SK-N-SH treated with all-trans-retinoic acid at 6 μM for 48 hours (cell line): ENCODE measurements at regions not wholly inside any gene's neighbourhood (a gene's known extent, or its start where the extent isn't known, plus 50 kb on each side); places are given as distances from the start of the nearest gene placed in this dataset.

Source experiments
- ARNTL ChIP-seq: fragments of 450-650 bp; formaldehyde crosslinking; IDR thresholded peaks from 2 replicates; pipeline ENCODE4 v1.5.0; 2020; ENCODE audit warnings: low read depth, mild to moderate bottlenecking, moderate library complexity, borderline replicate concordance
- GLIS3 ChIP-seq: fragments of 250-450 bp; sonication (Bioruptor Pico); IDR thresholded peaks from 2 replicates; pipeline ENCODE4 v1.5.0; 2020; ENCODE audit warnings: mild to moderate bottlenecking, moderate library complexity
- ISL1 ChIP-seq: fragments of 250-450 bp; sonication (Bioruptor Pico); IDR thresholded peaks from 2 replicates; pipeline ENCODE4 v2.1.2; 2022; ENCODE audit warnings: mild to moderate bottlenecking, moderate library complexity
- TCF4 ChIP-seq: fragments of 250-450 bp; sonication (Bioruptor Pico); IDR thresholded peaks from 2 replicates; pipeline ENCODE4 v1.8.0; 2021; ENCODE audit warnings: mild to moderate bottlenecking, moderate library complexity, borderline replicate concordance
- ZFP30 ChIP-seq: fragments of 450-650 bp; formaldehyde crosslinking; IDR thresholded peaks from 2 replicates; pipeline ENCODE4 v1.5.0; 2022; ENCODE audit warnings: mild to moderate bottlenecking, moderate library complexity
- ZNF8 ChIP-seq: fragments of 450-650 bp; formaldehyde crosslinking; IDR thresholded peaks from 2 replicates; pipeline ENCODE4 v1.5.0; 2020; ENCODE audit warnings: mild to moderate bottlenecking, moderate library complexity
- TF ChIP-seq, protein P1 (sequence below): fragments of 250-450 bp; sonication (Bioruptor Pico); IDR thresholded peaks from 2 replicates; pipeline ENCODE4 v1.8.0; 2020; ENCODE audit warnings: mild to moderate bottlenecking, moderate library complexity, borderline replicate concordance
- TF ChIP-seq, protein P2 (sequence below): fragments of 250-450 bp; sonication (Bioruptor Pico); IDR thresholded peaks from 2 replicates; pipeline ENCODE4 v1.5.0; 2020; ENCODE audit warnings: mild to moderate bottlenecking, moderate library complexity

DNA sequence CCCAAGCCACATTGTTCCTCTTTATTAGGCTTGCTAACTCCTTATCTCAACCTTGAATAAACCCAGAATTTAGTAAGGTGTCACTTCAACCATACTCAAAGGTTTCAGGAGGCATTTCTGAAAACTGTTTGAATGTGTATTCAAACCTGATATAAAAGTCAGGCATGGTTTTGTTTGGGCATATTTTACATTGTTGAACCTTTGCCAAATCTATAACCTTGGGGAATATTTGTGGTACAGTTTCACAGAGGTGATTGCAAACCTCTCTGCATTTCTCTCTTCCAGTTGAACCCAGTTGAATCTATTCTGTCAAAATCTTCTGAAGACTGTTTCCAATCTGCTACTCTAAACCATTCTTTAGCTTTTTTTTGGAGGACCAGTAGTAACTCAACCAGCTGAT, 409.0 kb downstream of the TECRL start:
- TF ChIP-seq, protein P1, sequence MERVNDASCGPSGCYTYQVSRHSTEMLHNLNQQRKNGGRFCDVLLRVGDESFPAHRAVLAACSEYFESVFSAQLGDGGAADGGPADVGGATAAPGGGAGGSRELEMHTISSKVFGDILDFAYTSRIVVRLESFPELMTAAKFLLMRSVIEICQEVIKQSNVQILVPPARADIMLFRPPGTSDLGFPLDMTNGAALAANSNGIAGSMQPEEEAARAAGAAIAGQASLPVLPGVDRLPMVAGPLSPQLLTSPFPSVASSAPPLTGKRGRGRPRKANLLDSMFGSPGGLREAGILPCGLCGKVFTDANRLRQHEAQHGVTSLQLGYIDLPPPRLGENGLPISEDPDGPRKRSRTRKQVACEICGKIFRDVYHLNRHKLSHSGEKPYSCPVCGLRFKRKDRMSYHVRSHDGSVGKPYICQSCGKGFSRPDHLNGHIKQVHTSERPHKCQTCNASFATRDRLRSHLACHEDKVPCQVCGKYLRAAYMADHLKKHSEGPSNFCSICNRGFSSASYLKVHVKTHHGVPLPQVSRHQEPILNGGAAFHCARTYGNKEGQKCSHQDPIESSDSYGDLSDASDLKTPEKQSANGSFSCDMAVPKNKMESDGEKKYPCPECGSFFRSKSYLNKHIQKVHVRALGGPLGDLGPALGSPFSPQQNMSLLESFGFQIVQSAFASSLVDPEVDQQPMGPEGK (CRISPR knock-in tag): no peak
- TF ChIP-seq ZFP30: no peak
- TF ChIP-seq ARNTL (CRISPR knock-in tag): no peak
- TF ChIP-seq, protein P2, sequence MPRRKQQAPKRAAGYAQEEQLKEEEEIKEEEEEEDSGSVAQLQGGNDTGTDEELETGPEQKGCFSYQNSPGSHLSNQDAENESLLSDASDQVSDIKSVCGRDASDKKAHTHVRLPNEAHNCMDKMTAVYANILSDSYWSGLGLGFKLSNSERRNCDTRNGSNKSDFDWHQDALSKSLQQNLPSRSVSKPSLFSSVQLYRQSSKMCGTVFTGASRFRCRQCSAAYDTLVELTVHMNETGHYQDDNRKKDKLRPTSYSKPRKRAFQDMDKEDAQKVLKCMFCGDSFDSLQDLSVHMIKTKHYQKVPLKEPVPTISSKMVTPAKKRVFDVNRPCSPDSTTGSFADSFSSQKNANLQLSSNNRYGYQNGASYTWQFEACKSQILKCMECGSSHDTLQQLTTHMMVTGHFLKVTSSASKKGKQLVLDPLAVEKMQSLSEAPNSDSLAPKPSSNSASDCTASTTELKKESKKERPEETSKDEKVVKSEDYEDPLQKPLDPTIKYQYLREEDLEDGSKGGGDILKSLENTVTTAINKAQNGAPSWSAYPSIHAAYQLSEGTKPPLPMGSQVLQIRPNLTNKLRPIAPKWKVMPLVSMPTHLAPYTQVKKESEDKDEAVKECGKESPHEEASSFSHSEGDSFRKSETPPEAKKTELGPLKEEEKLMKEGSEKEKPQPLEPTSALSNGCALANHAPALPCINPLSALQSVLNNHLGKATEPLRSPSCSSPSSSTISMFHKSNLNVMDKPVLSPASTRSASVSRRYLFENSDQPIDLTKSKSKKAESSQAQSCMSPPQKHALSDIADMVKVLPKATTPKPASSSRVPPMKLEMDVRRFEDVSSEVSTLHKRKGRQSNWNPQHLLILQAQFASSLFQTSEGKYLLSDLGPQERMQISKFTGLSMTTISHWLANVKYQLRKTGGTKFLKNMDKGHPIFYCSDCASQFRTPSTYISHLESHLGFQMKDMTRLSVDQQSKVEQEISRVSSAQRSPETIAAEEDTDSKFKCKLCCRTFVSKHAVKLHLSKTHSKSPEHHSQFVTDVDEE (CRISPR knock-in tag): no peak
- TF ChIP-seq GLIS3 (CRISPR knock-in tag): no peak
- no peak for TF ChIP-seq ISL1
- no peak for TF ChIP-seq ZNF8 (CRISPR knock-in tag)
- no peak for TF ChIP-seq TCF4 (CRISPR knock-in tag)
